SK-N-SH (cell line): ENCODE measurements at regions not wholly inside any gene's neighbourhood (a gene's known extent, or its start where the extent isn't known, plus 50 kb on each side); places are given as distances from the start of the nearest gene placed in this dataset.

Experiments
- CHD2 ChIP-seq: fragments of 150-350 bp; IDR thresholded peaks from 2 replicates; pipeline ENCODE4 v1.6.1; 2018; ENCODE audit warnings: low read length; ENCODE audit not compliant: partially characterized antibody
- CTCF ChIP-seq: fragments of 200-600 bp; sonication (generic); IDR thresholded peaks from 2 replicates; pipeline ENCODE4 v1.6.1; 2017; ENCODE audit warnings: antibody characterized with exemption, mild to moderate bottlenecking, moderate library complexity
- EP300 ChIP-seq, 2 experiments: IDR thresholded peaks; 2 replicates each; pipeline versions ENCODE4 v1.4.0 to v1.6.1; 2012; ENCODE audit warnings: borderline replicate concordance in 1 of 2, low read depth in 1 of 2, low read length in 1 of 2
- EZH2phosphoT487 ChIP-seq: fragments of 200-600 bp; sonication (generic); IDR thresholded peaks from 2 replicates; pipeline ENCODE4 v1.6.1; 2017; ENCODE audit warnings: low read depth, mixed run types, mild to moderate bottlenecking, antibody characterized with exemption, moderate library complexity, borderline replicate concordance
- GATA2 ChIP-seq: sonication (generic); formaldehyde crosslinking; IDR thresholded peaks from 2 replicates; pipeline ENCODE4 v1.5.0; 2020; ENCODE audit warnings: mild to moderate bottlenecking, missing genetic modification reagents
- JUND ChIP-seq: IDR thresholded peaks from 2 replicates; pipeline ENCODE4 v1.4.0; 2012
- NFIC ChIP-seq: IDR thresholded peaks from 2 replicates; pipeline ENCODE4 v1.4.0; 2012; ENCODE audit warnings: borderline replicate concordance
- NRF1 ChIP-seq: IDR thresholded peaks from 2 replicates; pipeline ENCODE4 v1.6.1; 2012; ENCODE audit warnings: low read depth, mild to moderate bottlenecking, low read length
- POLR2AphosphoS5 ChIP-seq: IDR thresholded peaks from 2 replicates; pipeline ENCODE4 v1.6.1; 2012; ENCODE audit warnings: low read depth, low read length
- RFX5 ChIP-seq: IDR thresholded peaks from 2 replicates; pipeline ENCODE4 v1.6.1; 2012; ENCODE audit warnings: mild to moderate bottlenecking, improper control_type of control experiment, low read length
- SMC3 ChIP-seq: IDR thresholded peaks from 2 replicates; pipeline ENCODE4 v1.6.1; 2012; ENCODE audit warnings: low read depth, low read length, improper control_type of control experiment
- USF1 ChIP-seq: IDR thresholded peaks from 2 replicates; pipeline ENCODE4 v1.4.0; 2012; ENCODE audit warnings: low read depth, borderline replicate concordance
- ZBTB33 ChIP-seq: IDR thresholded peaks from 2 replicates; pipeline ENCODE4 v1.4.0; 2012; ENCODE audit warnings: low read depth, borderline replicate concordance

GRCh38 chr3:14254812-14255702, 76.4 kb downstream of the LSM3 start:
- TF ChIP-seq CTCF (no peak), GATA2 (no peak), NFIC (no peak), JUND (no peak), POLR2AphosphoS5 (no peak), EZH2phosphoT487 (no peak), USF1 (no peak), CHD2 (no peak), ZBTB33 (no peak), EP300 (IDR thresholded peaks at IDR 0.05; ENCODE audit: borderline replicate concordance in 1 of 2, low read depth in 1 of 2, low read length in 1 of 2) (no peak), NRF1 (no peak), SMC3 (no peak), RFX5 (no peak)
